ENCODE measurements at regions not wholly inside any gene's neighbourhood (a gene's known extent, or its start where the extent isn't known, plus 50 kb on each side); places are given as distances from the start of the nearest gene placed in this dataset.

DNA sequence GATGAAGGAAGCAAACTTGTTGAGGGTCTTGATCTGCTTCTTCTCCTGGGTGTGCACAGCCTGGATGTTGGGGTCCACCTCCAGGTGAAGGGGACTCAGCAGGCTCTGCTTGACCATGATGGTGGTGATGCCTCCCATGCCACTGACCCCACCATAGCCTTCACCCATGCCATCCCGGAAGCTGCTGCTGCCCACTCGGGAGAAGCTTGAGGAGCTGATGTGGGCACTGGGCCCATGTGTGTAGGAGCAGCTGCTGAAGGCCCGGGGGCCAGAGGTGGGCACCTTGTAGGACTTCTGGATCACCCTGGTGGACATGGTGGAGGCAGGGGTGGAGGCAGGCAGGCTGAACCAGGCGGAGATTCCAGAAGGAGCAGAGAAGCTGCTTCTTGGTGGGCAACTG, 432.7 kb upstream of the DIPK2B start:
- TF ChIP-seq, protein P1, sequence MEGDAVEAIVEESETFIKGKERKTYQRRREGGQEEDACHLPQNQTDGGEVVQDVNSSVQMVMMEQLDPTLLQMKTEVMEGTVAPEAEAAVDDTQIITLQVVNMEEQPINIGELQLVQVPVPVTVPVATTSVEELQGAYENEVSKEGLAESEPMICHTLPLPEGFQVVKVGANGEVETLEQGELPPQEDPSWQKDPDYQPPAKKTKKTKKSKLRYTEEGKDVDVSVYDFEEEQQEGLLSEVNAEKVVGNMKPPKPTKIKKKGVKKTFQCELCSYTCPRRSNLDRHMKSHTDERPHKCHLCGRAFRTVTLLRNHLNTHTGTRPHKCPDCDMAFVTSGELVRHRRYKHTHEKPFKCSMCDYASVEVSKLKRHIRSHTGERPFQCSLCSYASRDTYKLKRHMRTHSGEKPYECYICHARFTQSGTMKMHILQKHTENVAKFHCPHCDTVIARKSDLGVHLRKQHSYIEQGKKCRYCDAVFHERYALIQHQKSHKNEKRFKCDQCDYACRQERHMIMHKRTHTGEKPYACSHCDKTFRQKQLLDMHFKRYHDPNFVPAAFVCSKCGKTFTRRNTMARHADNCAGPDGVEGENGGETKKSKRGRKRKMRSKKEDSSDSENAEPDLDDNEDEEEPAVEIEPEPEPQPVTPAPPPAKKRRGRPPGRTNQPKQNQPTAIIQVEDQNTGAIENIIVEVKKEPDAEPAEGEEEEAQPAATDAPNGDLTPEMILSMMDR (IDR thresholded peaks at IDR 0.05), result no peak
- no peak for TF ChIP-seq POLR2A (IDR thresholded peaks at IDR 0.05)
